Stimulated activated CD4-positive, alpha-beta T cell treated with anti-CD3 and anti-CD28 coated beads, Interleukin-2, amount 100 ng/mL, for 4 hours (primary cell): ENCODE measurements at regions not wholly inside any gene's neighbourhood (a gene's known extent, or its start where the extent isn't known, plus 50 kb on each side); places are given as distances from the start of the nearest gene placed in this dataset.

ENCODE experiments used
- DNase-seq: peaks from one replicate; pipeline ENCODE4 v3.0.0-alpha.2; 2020; ENCODE audit warnings: low read depth

GRCh38 chr17:79150035-79150733 is 75.6 kb downstream of the ENGASE start:
- DNase-seq: no peak

- no peak for DNase-seq
These were observed 74.0 kb downstream of the ENGASE start for GRCh38 chr17:79148584-79148983.

- no peak for DNase-seq
These were observed 73.3 kb downstream of the ENGASE start for GRCh38 chr17:79147746-79148506.

- no peak for DNase-seq
These were observed 71.9 kb downstream of the ENGASE start for GRCh38 chr17:79146562-79146961.

GRCh38 chr17:79145548-79145947 is 70.9 kb downstream of the ENGASE start:
- DNase-seq: no peak

- DNase-seq: no peak
These were observed 69.5 kb downstream of the ENGASE start for GRCh38 chr17:79144133-79144532.

- DNase-seq: no peak
These were observed 67.8 kb downstream of the ENGASE start for GRCh38 chr17:79142375-79142774.

GRCh38 chr17:79141578-79142355 is 67.1 kb downstream of the ENGASE start:
- DNase-seq: no peak

- DNase-seq: no peak
These were observed 64.2 kb downstream of the ENGASE start for GRCh38 chr17:79138826-79139225.

- DNase-seq: no peak
These were observed 63.2 kb downstream of the ENGASE start for GRCh38 chr17:79137789-79138165.

- DNase-seq: no peak
These were observed 62.6 kb downstream of the ENGASE start for GRCh38 chr17:79137015-79137788.

GRCh38 chr17:79136596-79136995 is 62.0 kb downstream of the ENGASE start:
- DNase-seq: no peak
